A204.1 (cell line): ENCODE measurements at regions not wholly inside any gene's neighbourhood (a gene's known extent, or its start where the extent isn't known, plus 50 kb on each side); places are given as distances from the start of the nearest gene placed in this dataset.

Source experiments
- FAIRE-seq: peaks from 2 replicates; lab custom pipeline; 2012; peaks lifted over from hg19 to GRCh38; lab: Jason Lieb, UNC

DNA sequence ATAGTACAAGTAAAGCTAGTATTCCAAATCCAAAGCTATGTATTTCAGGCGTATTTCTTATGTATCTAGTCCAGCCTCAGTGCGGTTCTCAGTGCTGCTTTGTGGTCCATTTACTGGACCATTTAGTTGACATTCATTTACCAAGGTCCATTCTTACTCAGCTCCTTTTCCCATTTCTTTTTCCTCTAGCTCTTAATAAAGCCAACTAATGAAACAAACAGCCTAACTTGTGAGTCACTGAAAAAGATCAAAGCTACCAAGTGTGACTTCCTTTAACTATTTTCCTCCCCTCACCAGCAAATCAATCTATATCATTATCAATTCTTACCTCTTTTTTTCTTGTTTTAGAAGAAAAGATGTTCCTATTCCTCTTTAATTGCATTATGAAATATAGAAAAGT, 64.0 kb downstream of the CYB561 start:
- FAIRE-seq, result no peak
